HepG2 (cell line): ENCODE measurements at regions not wholly inside any gene's neighbourhood (a gene's known extent, or its start where the extent isn't known, plus 50 kb on each side); places are given as distances from the start of the nearest gene placed in this dataset.

ENCODE experiments used
- ATAC-seq: fragments of 200-7000 bp; cut with Tn5 transposase; 3 replicates; pipeline ENCODE4 v1.9.1; 2020; ENCODE audit warnings: mild to moderate bottlenecking, moderate library complexity
- BruUV-seq: library from RNA; stranded (reverse); fragments of 400-500 nt; replicated peaks from 2 replicates; lab custom pipeline; 2021; lab: Mats Ljungman, UMichigan
- CTCF ChIA-PET: fragments of 300-600 bp; formaldehyde crosslinking; extraction: SDS; loops from one replicate; lab custom pipeline; 2021; ENCODE audit warnings: low total read pairs, inconsistent platforms, low intra/inter-chr PET ratio; lab: Yijun Ruan, JAX
- POLR2A ChIA-PET: fragments of 350-600 bp; sonication (Branson Sonifier 250); formaldehyde crosslinking; loops from one replicate; lab custom pipeline; 2020; ENCODE audit warnings: antibody characterized with exemption, inconsistent platforms; lab: Yijun Ruan, JAX
- DNase-seq: peaks from one replicate; pipeline ENCODE4 v3.0.0-alpha.2; 2015; ENCODE audit warnings: low spot score
- FAIRE-seq: peaks from 3 replicates; lab custom pipeline; 2011; peaks lifted over from hg19 to GRCh38; lab: Jason Lieb, UNC
- H2AFZ ChIP-seq: one replicate; pipeline ENCODE4 v1.6.1; 2011; ENCODE audit warnings: low read length, inconsistent platforms
- H3K27ac ChIP-seq: fragments of 300-600 bp; 3 replicates; pipeline ENCODE4 v1.8.0; 2011; ENCODE audit warnings: mixed run types, mild to moderate bottlenecking, mixed read lengths, low read length, inconsistent platforms; ENCODE audit not compliant: insufficient read depth; ENCODE audit errors: extremely low read length
- H3K27me3 ChIP-seq, 2 experiments: fragments of 200-600 bp in 1 of 2; 2 replicates in 1 of 2; 3 replicates in 1 of 2; pipeline versions ENCODE4 v1.6.0 to v1.8.0; 2011; ENCODE audit warnings: low read length in 2 of 2, mild to moderate bottlenecking in 2 of 2, moderate library complexity in 2 of 2, inconsistent platforms in 1 of 2; ENCODE audit not compliant: insufficient read depth in 2 of 2, control insufficient read depth in 1 of 2
- H3K36me3 ChIP-seq, 2 experiments: fragments of 200-600 bp in 1 of 2; replicated peaks in 1 of 2; 2 replicates in 1 of 2; 3 replicates in 1 of 2; pipeline versions ENCODE4 v1.5.1 to v1.8.0; 2011; ENCODE audit warnings: low read length in 2 of 2, inconsistent platforms in 1 of 2; ENCODE audit not compliant: insufficient read depth in 2 of 2, control insufficient read depth in 1 of 2
- H3K4me1 ChIP-seq: 2 replicates; pipeline ENCODE4 v1.5.1; 2012; ENCODE audit warnings: low read length, inconsistent platforms; ENCODE audit not compliant: insufficient read depth
- H3K4me2 ChIP-seq: 2 replicates; pipeline ENCODE4 v1.6.0; 2011; ENCODE audit warnings: low read depth, low read length, inconsistent platforms
- H3K4me3 ChIP-seq, 3 experiments: fragments of 200-600 bp in 1 of 3; sonication (generic), shearing (Covaris generic) in 1 of 3; replicated peaks in 1 of 3; 2 replicates each; pipeline ENCODE4 v1.5.1; 2011 to 2016; ENCODE audit warnings: low read length in 3 of 3, inconsistent platforms in 2 of 3, low read depth in 2 of 3, mild to moderate bottlenecking in 2 of 3, control low read depth in 1 of 3, mixed read lengths in 1 of 3; ENCODE audit not compliant: insufficient read depth in 1 of 3
- H3K79me2 ChIP-seq: one replicate; pipeline ENCODE4 v1.6.1; 2011; ENCODE audit warnings: low read length, inconsistent platforms; ENCODE audit not compliant: insufficient read depth
- H3K9ac ChIP-seq: 2 replicates; pipeline ENCODE4 v1.6.0; 2011; ENCODE audit warnings: mild to moderate bottlenecking, low read depth, low read length, inconsistent platforms; ENCODE audit not compliant: insufficient read depth
- H3K9me3 ChIP-seq: 2 replicates; pipeline ENCODE4 v1.5.1; 2012; ENCODE audit warnings: mild to moderate bottlenecking, low read length
- H4K20me1 ChIP-seq: 2 replicates; pipeline ENCODE4 v1.6.0; 2011; ENCODE audit warnings: inconsistent platforms, mild to moderate bottlenecking, low read length, moderate library complexity; ENCODE audit not compliant: insufficient read depth
- GABPA ChIP-seq, 2 experiments: IDR thresholded peaks; 2 replicates each; pipeline ENCODE4 v1.6.1; 2011 to 2016; ENCODE audit warnings: low read depth in 2 of 2, low read length in 1 of 2, missing biosample characterization in 1 of 2, missing genetic modification characterization in 1 of 2
- PITX1 ChIP-seq: sonication (generic); formaldehyde crosslinking; IDR thresholded peaks from 2 replicates; pipeline ENCODE4 v1.5.1; 2020; ENCODE audit warnings: mild to moderate bottlenecking, missing genetic modification reagents
- ZNF30 ChIP-seq: sonication (generic); formaldehyde crosslinking; IDR thresholded peaks from 2 replicates; pipeline ENCODE4 v1.5.0; 2020; ENCODE audit warnings: mild to moderate bottlenecking, missing genetic modification reagents
- WGBS: methylation state at CpG from one replicate; pipeline ENCODE4 v1.1.6; 2017; ENCODE audit warnings: low lambda C conversion rate; 5-methylcytosine and 5-hydroxymethylcytosine counted together
- in situ Hi-C: cut with HindIII; loops from 2 replicates; pipeline ENCODE4 v1.10.0; 2017; ENCODE audit warnings: low pct_unique_long_range_greater_than_20kb; ENCODE audit not compliant: extremely low pct_ligation_motif_present
- intact Hi-C: fragments of 100-400 bp; cut with micrococcal nuclease; formaldehyde crosslinking; loops from one replicate; pipeline ENCODE4 v1.10.0; 2022; ENCODE audit not compliant: unreplicated experiment
- TF ChIP-seq, protein P1 (sequence below): sonication (generic); formaldehyde crosslinking; IDR thresholded peaks from 2 replicates; pipeline ENCODE4 v1.4.0; 2020; ENCODE audit warnings: missing genetic modification reagents
- TF ChIP-seq, protein P2 (sequence below): sonication (generic); formaldehyde crosslinking; IDR thresholded peaks from 2 replicates; pipeline ENCODE4 v1.8.1; 2022; ENCODE audit warnings: low read depth, mild to moderate bottlenecking, missing genetic modification reagents
- TF ChIP-seq, protein P3 (sequence below): IDR thresholded peaks from 2 replicates; pipeline ENCODE4 v1.6.1; 2018; ENCODE audit warnings: missing genetic modification reagents
- TF ChIP-seq, protein P4 (sequence below): sonication (generic); formaldehyde crosslinking; IDR thresholded peaks from 2 replicates; pipeline ENCODE4 v1.9.0; 2022; ENCODE audit warnings: missing genetic modification reagents, mild to moderate bottlenecking, borderline replicate concordance

DNA sequence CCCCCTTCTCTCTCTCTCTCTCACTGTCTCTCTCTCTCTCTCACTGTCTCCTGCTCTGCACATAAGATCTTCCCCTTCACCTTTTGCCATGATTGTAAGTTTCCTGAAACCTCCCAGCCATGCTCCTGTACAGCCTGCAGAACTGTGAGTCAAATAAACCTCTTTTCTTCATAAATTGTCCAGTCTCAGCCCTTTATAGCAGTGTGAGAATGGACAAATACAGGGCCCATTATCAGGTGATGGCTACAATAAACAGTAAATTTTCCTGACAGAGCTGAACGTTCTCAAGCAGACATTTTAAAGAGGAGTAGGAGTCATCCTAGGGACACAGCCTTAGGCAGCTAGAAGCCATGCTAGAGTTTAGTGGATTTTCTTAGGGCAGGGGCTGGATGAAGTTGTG lies 1679.7 kb upstream of the B3GALT2 start (continued):
- TF ChIP-seq, protein P1, sequence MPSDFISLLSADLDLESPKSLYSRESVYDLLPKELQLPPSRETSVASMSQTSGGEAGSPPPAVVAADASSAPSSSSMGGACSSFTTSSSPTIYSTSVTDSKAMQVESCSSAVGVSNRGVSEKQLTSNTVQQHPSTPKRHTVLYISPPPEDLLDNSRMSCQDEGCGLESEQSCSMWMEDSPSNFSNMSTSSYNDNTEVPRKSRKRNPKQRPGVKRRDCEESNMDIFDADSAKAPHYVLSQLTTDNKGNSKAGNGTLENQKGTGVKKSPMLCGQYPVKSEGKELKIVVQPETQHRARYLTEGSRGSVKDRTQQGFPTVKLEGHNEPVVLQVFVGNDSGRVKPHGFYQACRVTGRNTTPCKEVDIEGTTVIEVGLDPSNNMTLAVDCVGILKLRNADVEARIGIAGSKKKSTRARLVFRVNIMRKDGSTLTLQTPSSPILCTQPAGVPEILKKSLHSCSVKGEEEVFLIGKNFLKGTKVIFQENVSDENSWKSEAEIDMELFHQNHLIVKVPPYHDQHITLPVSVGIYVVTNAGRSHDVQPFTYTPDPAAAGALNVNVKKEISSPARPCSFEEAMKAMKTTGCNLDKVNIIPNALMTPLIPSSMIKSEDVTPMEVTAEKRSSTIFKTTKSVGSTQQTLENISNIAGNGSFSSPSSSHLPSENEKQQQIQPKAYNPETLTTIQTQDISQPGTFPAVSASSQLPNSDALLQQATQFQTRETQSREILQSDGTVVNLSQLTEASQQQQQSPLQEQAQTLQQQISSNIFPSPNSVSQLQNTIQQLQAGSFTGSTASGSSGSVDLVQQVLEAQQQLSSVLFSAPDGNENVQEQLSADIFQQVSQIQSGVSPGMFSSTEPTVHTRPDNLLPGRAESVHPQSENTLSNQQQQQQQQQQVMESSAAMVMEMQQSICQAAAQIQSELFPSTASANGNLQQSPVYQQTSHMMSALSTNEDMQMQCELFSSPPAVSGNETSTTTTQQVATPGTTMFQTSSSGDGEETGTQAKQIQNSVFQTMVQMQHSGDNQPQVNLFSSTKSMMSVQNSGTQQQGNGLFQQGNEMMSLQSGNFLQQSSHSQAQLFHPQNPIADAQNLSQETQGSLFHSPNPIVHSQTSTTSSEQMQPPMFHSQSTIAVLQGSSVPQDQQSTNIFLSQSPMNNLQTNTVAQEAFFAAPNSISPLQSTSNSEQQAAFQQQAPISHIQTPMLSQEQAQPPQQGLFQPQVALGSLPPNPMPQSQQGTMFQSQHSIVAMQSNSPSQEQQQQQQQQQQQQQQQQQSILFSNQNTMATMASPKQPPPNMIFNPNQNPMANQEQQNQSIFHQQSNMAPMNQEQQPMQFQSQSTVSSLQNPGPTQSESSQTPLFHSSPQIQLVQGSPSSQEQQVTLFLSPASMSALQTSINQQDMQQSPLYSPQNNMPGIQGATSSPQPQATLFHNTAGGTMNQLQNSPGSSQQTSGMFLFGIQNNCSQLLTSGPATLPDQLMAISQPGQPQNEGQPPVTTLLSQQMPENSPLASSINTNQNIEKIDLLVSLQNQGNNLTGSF (CRISPR knock-in tag): no peak
- no peak for TF ChIP-seq ZNF30
- TF ChIP-seq, protein P2, sequence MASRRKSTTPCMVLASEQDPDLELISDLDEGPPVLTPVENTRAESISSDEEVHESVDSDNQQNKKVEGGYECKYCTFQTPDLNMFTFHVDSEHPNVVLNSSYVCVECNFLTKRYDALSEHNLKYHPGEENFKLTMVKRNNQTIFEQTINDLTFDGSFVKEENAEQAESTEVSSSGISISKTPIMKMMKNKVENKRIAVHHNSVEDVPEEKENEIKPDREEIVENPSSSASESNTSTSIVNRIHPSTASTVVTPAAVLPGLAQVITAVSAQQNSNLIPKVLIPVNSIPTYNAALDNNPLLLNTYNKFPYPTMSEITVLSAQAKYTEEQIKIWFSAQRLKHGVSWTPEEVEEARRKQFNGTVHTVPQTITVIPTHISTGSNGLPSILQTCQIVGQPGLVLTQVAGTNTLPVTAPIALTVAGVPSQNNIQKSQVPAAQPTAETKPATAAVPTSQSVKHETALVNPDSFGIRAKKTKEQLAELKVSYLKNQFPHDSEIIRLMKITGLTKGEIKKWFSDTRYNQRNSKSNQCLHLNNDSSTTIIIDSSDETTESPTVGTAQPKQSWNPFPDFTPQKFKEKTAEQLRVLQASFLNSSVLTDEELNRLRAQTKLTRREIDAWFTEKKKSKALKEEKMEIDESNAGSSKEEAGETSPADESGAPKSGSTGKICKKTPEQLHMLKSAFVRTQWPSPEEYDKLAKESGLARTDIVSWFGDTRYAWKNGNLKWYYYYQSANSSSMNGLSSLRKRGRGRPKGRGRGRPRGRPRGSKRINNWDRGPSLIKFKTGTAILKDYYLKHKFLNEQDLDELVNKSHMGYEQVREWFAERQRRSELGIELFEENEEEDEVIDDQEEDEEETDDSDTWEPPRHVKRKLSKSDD (CRISPR knock-in tag): no peak
- TF ChIP-seq GABPA (IDR thresholded peaks at IDR 0.05; ENCODE audit: low read depth, low read length): no peak
- no peak for TF ChIP-seq GABPA (CRISPR knock-in tag; IDR thresholded peaks at IDR 0.05; ENCODE audit: low read depth)
- no peak for TF ChIP-seq PITX1 (CRISPR knock-in tag)

DNA sequence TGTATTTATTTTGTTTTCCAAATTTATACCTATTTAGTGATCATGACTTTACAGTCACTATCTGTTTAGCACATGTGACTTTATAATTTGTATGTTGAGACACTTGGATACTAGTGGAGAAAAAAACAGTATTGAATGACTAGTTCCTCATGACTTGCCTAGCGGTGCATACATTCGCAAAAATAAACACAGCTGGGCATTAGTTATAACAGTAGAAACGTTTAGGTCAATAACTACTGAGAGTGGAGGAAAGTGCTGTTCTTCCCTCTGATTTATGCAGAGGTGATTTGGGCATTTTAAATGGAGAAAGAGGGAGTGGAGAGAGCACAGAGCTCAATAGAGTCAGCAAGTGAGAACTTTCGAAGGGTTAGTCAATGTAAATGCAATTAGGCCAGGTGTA lies 1679.0 kb upstream of the B3GALT2 start:
- WGBS: 2% methylated on average over 4 of the region's 4 CpGs
- H3K4me3 ChIP-seq: no peak overlapping the region
- intact Hi-C loops: no loop called here
- no peak overlapping the region for H2AFZ ChIP-seq
- no peak overlapping the region for H3K27ac ChIP-seq
- no peak for ATAC-seq
- CTCF ChIA-PET: no interaction called here
- H3K27me3 ChIP-seq: no peaks in the 10 kb centered on the region
- H3K9ac ChIP-seq: no peak overlapping the region
- POLR2A ChIA-PET: no interaction called here
- no TSS peak for BruUV-seq
- no peak for FAIRE-seq
- H3K9me3 ChIP-seq: no peaks in the 10 kb centered on the region
- DNase-seq: no peak
- H3K4me1 ChIP-seq: no peaks in the 10 kb centered on the region
- H3K79me2 ChIP-seq: no peaks in the 10 kb centered on the region
- H3K4me2 ChIP-seq: no peak overlapping the region
- in situ Hi-C loops: no loop called here
- H4K20me1 ChIP-seq: no peaks in the 10 kb centered on the region
- H3K36me3 ChIP-seq: no peaks in the 10 kb centered on the region
- TF ChIP-seq, protein P3, sequence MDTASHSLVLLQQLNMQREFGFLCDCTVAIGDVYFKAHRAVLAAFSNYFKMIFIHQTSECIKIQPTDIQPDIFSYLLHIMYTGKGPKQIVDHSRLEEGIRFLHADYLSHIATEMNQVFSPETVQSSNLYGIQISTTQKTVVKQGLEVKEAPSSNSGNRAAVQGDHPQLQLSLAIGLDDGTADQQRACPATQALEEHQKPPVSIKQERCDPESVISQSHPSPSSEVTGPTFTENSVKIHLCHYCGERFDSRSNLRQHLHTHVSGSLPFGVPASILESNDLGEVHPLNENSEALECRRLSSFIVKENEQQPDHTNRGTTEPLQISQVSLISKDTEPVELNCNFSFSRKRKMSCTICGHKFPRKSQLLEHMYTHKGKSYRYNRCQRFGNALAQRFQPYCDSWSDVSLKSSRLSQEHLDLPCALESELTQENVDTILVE (CRISPR knock-in tag): no peak
- TF ChIP-seq, protein P4, sequence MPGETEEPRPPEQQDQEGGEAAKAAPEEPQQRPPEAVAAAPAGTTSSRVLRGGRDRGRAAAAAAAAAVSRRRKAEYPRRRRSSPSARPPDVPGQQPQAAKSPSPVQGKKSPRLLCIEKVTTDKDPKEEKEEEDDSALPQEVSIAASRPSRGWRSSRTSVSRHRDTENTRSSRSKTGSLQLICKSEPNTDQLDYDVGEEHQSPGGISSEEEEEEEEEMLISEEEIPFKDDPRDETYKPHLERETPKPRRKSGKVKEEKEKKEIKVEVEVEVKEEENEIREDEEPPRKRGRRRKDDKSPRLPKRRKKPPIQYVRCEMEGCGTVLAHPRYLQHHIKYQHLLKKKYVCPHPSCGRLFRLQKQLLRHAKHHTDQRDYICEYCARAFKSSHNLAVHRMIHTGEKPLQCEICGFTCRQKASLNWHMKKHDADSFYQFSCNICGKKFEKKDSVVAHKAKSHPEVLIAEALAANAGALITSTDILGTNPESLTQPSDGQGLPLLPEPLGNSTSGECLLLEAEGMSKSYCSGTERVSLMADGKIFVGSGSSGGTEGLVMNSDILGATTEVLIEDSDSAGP (CRISPR knock-in tag): no peak
